HEK293T (cell line): ENCODE measurements at regions not wholly inside any gene's neighbourhood (a gene's known extent, or its start where the extent isn't known, plus 50 kb on each side); places are given as distances from the start of the nearest gene placed in this dataset.
"Not testable (repeated sequence)": the region's sequence is repeated elsewhere in the genome, so short reads cannot be mapped to it uniquely, and the experiment has no call there.

Experiments
- CTBP1 ChIP-seq: fragments of 450-650 bp; IDR thresholded peaks from 2 replicates; pipeline ENCODE4 v1.6.1; 2016; ENCODE audit warnings: borderline replicate concordance
- LEF1 ChIP-seq: fragments of 450-650 bp; IDR thresholded peaks from 2 replicates; pipeline ENCODE4 v1.6.1; 2017; ENCODE audit warnings: mild to moderate bottlenecking, borderline replicate concordance
- ZNF384 ChIP-seq: fragments of 450-650 bp; IDR thresholded peaks from 2 replicates; pipeline ENCODE4 v1.6.1; 2016

DNA sequence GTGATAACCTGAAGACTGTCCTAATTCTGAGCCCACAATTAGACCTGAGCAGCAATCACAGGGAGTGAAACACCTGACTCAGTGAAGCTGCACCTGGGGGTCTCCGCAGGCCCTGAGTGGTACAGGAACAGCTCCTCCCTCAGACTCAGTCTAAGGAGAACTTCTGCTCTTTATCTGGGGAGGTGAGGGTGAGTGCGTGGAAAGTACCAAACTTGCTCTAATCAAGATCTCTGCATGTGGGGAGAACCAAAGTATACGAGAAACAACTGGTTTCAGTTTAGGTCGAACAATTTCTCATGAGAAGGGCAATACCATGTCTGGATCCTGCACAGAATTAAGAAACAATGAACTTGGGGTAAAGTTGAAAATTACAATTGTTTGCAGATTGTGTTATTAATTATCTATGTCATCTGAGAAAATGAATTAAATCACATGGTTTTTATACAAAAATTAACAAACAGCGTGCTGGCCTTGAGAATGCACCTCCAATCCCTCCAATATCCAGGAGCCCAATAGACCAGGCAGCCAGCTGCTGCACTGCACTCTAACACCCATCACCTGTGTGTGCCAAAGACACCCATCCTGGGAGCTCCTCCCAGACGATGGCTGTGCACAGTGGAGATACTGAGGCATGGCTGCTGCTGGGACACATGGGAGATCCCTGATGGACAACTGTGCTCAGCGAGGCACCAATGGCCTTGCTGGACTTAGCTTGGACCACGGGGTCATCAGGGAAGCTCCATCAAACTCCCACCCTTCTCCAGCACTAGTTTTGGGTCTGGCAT lies 828.8 kb downstream of the TMEM121 start:
- not testable (repeated sequence) for TF ChIP-seq CTBP1, LEF1, ZNF384
